ENCODE measurements at regions not wholly inside any gene's neighbourhood (a gene's known extent, or its start where the extent isn't known, plus 50 kb on each side); places are given as distances from the start of the nearest gene placed in this dataset.

DNA sequence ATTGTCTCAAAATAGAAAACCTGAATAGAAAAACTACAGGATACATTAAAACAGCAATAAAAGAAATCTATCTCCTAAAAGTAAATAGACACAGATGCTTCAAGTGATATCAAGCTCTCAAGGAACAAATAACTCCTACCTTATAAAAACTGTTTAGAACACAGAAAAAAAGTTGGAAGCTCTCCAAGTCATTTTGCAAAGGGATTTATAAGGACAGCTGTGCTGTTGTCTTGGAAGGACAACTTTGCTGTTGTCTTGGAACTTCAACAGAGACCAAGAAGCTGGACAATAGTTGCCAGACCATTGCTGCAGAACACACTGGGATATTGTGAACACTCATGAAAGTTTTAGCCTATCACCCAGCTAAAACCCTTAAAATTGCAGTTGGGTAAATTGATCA, 780.7 kb downstream of the FLRT2 start:
- TF ChIP-seq, protein P1, sequence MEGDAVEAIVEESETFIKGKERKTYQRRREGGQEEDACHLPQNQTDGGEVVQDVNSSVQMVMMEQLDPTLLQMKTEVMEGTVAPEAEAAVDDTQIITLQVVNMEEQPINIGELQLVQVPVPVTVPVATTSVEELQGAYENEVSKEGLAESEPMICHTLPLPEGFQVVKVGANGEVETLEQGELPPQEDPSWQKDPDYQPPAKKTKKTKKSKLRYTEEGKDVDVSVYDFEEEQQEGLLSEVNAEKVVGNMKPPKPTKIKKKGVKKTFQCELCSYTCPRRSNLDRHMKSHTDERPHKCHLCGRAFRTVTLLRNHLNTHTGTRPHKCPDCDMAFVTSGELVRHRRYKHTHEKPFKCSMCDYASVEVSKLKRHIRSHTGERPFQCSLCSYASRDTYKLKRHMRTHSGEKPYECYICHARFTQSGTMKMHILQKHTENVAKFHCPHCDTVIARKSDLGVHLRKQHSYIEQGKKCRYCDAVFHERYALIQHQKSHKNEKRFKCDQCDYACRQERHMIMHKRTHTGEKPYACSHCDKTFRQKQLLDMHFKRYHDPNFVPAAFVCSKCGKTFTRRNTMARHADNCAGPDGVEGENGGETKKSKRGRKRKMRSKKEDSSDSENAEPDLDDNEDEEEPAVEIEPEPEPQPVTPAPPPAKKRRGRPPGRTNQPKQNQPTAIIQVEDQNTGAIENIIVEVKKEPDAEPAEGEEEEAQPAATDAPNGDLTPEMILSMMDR (conservative IDR thresholded peaks at IDR 0.05), result no peak
- no peak for TF ChIP-seq EZH2 (IDR thresholded peaks at IDR 0.05; ENCODE audit: low read depth)

Measured in PC-9 (cell line).